ENCODE measurements at regions not wholly inside any gene's neighbourhood (a gene's known extent, or its start where the extent isn't known, plus 50 kb on each side); places are given as distances from the start of the nearest gene placed in this dataset.

- no peak for DNase-seq
Measured at GRCh38 chr18:78769502-78770105, 210.0 kb upstream of the SALL3 start.

GRCh38 chr18:78770139-78770822 is 209.3 kb upstream of the SALL3 start:
- DNase-seq: peak; percentile 61

GRCh38 chr18:78770823-78771139 is 208.8 kb upstream of the SALL3 start:
- no peak for DNase-seq

GRCh38 chr18:78771496-78772359 is 207.9 kb upstream of the SALL3 start:
- DNase-seq: peak; percentile 38

- no peak for DNase-seq
Measured at GRCh38 chr18:78772360-78773302, 207.0 kb upstream of the SALL3 start.

- no peak for DNase-seq
Measured at GRCh38 chr18:78773303-78773755, 206.3 kb upstream of the SALL3 start.

GRCh38 chr18:78773819-78774218 is 205.8 kb upstream of the SALL3 start:
- no peak for DNase-seq

- DNase-seq: no peak
Measured at GRCh38 chr18:78774741-78775141, 204.9 kb upstream of the SALL3 start.

GRCh38 chr18:78776151-78776550 is 203.5 kb upstream of the SALL3 start:
- no peak for DNase-seq

- no peak for DNase-seq
Measured at GRCh38 chr18:78776706-78777285, 202.8 kb upstream of the SALL3 start.

GRCh38 chr18:78777992-78778391 is 201.6 kb upstream of the SALL3 start:
- no peak for DNase-seq

- DNase-seq: no peak
Measured at GRCh38 chr18:78778651-78779050, 201.0 kb upstream of the SALL3 start.

- no peak for DNase-seq
Measured at GRCh38 chr18:78779996-78780718, 199.5 kb upstream of the SALL3 start.

- DNase-seq: no peak
Measured at GRCh38 chr18:78780719-78781600, 198.7 kb upstream of the SALL3 start.

GRCh38 chr18:78781601-78781960 is 198.0 kb upstream of the SALL3 start:
- DNase-seq: no peak

GRCh38 chr18:78782951-78783563 is 196.6 kb upstream of the SALL3 start:
- no peak for DNase-seq

GRCh38 chr18:78783564-78783960 is 196.1 kb upstream of the SALL3 start:
- DNase-seq: no peak

- DNase-seq: no peak
Measured at GRCh38 chr18:78784861-78785260, 194.8 kb upstream of the SALL3 start.

GRCh38 chr18:78785706-78786105 is 193.9 kb upstream of the SALL3 start:
- no peak for DNase-seq

GRCh38 chr18:78786776-78787175 is 192.8 kb upstream of the SALL3 start:
- no peak for DNase-seq

All from NCI-H510A (cell line).